ENCODE measurements at regions not wholly inside any gene's neighbourhood (a gene's known extent, or its start where the extent isn't known, plus 50 kb on each side); places are given as distances from the start of the nearest gene placed in this dataset.
A peak's percentile ranks its signal among the peaks of the same experiment; 100 is the strongest.

- intact Hi-C loops (cut with DNase I), result no loop called here
- 37 to 58% methylated on average over 1 of the region's 1 CpG for WGBS, 2 donors
- TF ChIP-seq CTCF (IDR thresholded peaks at IDR 0.05), result no peak
- no peak overlapping the region for H3K27ac ChIP-seq
- no peak overlapping the region for H3K4me3 ChIP-seq
- FAIRE-seq, result no peak
- no peaks in the 10 kb centered on the region for H3K36me3 ChIP-seq
- no peak for ATAC-seq
- peaks cover 0 to 8% (median 0%) of the 10 kb centered on the region in 4 donors for H3K9me3 ChIP-seq
- DNase-seq, result no peak
- no peaks in the 10 kb centered on the region for H3K27me3 ChIP-seq
- H3K4me1 ChIP-seq, result no peaks in the 10 kb centered on the region
Observed at GRCh38 chr2:122993592-122993991, 1031.5 kb upstream of the CNTNAP5 start.

GRCh38 chr2:122999258-122999657, 1025.8 kb upstream of the CNTNAP5 start:
- no peaks in the 10 kb centered on the region for H3K36me3 ChIP-seq
- H3K27me3 ChIP-seq, result no peaks in the 10 kb centered on the region
- H3K4me1 ChIP-seq, result no peaks in the 10 kb centered on the region
- WGBS, 2 donors, result 63 to 73% methylated on average over 3 of the region's 3 CpGs
- H3K4me3 ChIP-seq, result no peak overlapping the region
- intact Hi-C loops (cut with DNase I), result no loop called here
- H3K9me3 ChIP-seq, result peaks cover 0 to 8% (median 0%) of the 10 kb centered on the region in 4 donors
- DNase-seq (no peak), FAIRE-seq (no peak), ATAC-seq (no peak)
- H3K27ac ChIP-seq, result no peak overlapping the region
- no peak for TF ChIP-seq CTCF (IDR thresholded peaks at IDR 0.05)

- no peak for ATAC-seq
- DNase-seq, result no peak
- no peak for TF ChIP-seq CTCF (IDR thresholded peaks at IDR 0.05)
- Histone ChIP-seq H3K4me3 (no peak overlapping the region), H3K27me3 (no peaks in the 10 kb centered on the region), H3K27ac (no peak overlapping the region), H3K36me3 (no peaks in the 10 kb centered on the region), H3K9me3 (peaks cover 0 to 4% (median 0%) of the 10 kb centered on the region in 4 donors), H3K4me1 (no peaks in the 10 kb centered on the region)
- FAIRE-seq, result no peak
- intact Hi-C loops (cut with DNase I), result no loop called here
- 44 to 53% methylated on average over 9 of the region's 9 CpGs for WGBS, 2 donors
Observed at GRCh38 chr2:122999821-123000220, 1025.3 kb upstream of the CNTNAP5 start.

- intact Hi-C loops (cut with DNase I), result no loop called here
- no peak for FAIRE-seq
- no peaks in the 10 kb centered on the region for H3K9me3 ChIP-seq
- H3K4me1 ChIP-seq, result no peaks in the 10 kb centered on the region
- no peak for TF ChIP-seq CTCF (IDR thresholded peaks at IDR 0.05)
- H3K4me3 ChIP-seq, result no peak overlapping the region
- no peaks in the 10 kb centered on the region for H3K36me3 ChIP-seq
- no peak for DNase-seq
- ATAC-seq, result no peak
- WGBS, 2 donors, result 32 to 33% methylated on average over 3 of the region's 3 CpGs
- no peaks in the 10 kb centered on the region for H3K27me3 ChIP-seq
- H3K27ac ChIP-seq, result no peak overlapping the region
Observed at GRCh38 chr2:123002660-123003248, 1022.3 kb upstream of the CNTNAP5 start.

- intact Hi-C loops (cut with DNase I), result no loop called here
- Histone ChIP-seq H3K9me3 (no peaks in the 10 kb centered on the region), H3K27me3 (no peaks in the 10 kb centered on the region), H3K4me3 (no peak overlapping the region), H3K27ac (no peak overlapping the region), H3K36me3 (no peaks in the 10 kb centered on the region), H3K4me1 (peaks cover 0 to 7% (median 0%) of the 10 kb centered on the region in 3 donors)
- FAIRE-seq (no peak), DNase-seq (no peak), ATAC-seq (peak in 2 of 4 donors; percentile 43 to 64)
- 10% methylated on average over 2 of the region's 2 CpGs for WGBS, 2 donors
- TF ChIP-seq CTCF (IDR thresholded peaks at IDR 0.05), result no peak
Observed at GRCh38 chr2:123015186-123015585, 1009.9 kb upstream of the CNTNAP5 start.
